ENCODE measurements at regions not wholly inside any gene's neighbourhood (a gene's known extent, or its start where the extent isn't known, plus 50 kb on each side); places are given as distances from the start of the nearest gene placed in this dataset.

DNA sequence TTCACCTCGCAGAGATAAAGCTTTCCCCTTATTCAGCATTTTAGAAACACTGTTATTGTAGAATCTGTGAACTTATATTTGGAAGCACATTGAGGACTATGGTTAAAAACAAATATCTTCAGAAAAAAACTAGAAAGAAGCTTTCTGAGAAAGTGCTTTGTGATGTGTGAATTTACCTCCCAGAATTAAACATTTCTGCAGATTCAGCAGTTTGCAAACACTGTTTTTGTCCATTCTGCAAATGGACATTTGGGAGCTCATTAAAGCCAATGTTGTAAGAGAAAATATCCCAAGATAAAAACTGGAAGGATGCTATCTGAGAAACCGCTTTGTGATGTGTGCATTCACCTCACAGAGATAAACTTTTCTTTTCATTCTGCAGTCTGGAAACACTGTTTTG is 272.7 kb downstream of the OR4A5 start:
- no peak overlapping the region for H3K4me2 ChIP-seq (ENCODE audit: insufficient read depth, insufficient read length, low read length)
- no peak overlapping the region for H2BK120ac ChIP-seq (ENCODE audit: low read depth, low read length, poor library complexity, severe bottlenecking)
- no peak for TF ChIP-seq CTCF (conservative IDR thresholded peaks at IDR 0.05)
- H4K8ac ChIP-seq (replicated peaks; ENCODE audit: insufficient read length, low read depth, low read length), result no peak overlapping the region
- no peak overlapping the region for H2AFZ ChIP-seq (ENCODE audit: low read length)
- H3K9me3 ChIP-seq (ENCODE audit: control insufficient read depth, low read depth, low read length), result peaks cover 97% of the 10 kb centered on the region
- H3K23ac ChIP-seq (ENCODE audit: insufficient read length, low read depth, low read length), result no peak overlapping the region
- H2BK5ac ChIP-seq (ENCODE audit: insufficient read length, low read length), result no peak overlapping the region
- H3K18ac ChIP-seq (ENCODE audit: insufficient read length, low read depth, low read length), result no peak overlapping the region
- no peak overlapping the region for H2BK12ac ChIP-seq (ENCODE audit: insufficient read length, low read depth, low read length)
- no peak overlapping the region for H4K5ac ChIP-seq (ENCODE audit: insufficient read length, low read depth, low read length)
- no peak overlapping the region for H2BK20ac ChIP-seq (ENCODE audit: low read depth, low read length, poor library complexity, severe bottlenecking)
- H3T11ph ChIP-seq (ENCODE audit: low read length), result no peak overlapping the region
- H3K56ac ChIP-seq (ENCODE audit: insufficient read length, low read depth, low read length), result no peak overlapping the region
- Mint-ChIP-seq H3K4me1 (no peaks in the 10 kb centered on the region), H3K27me3 (ENCODE audit: low read depth) (no peaks in the 10 kb centered on the region), H3K27ac (no peak overlapping the region), H3K4me3 (no peak overlapping the region), H3K36me3 (ENCODE audit: insufficient read depth in 1 of 3, low read depth in 3 of 3) (peaks cover 2 to 11% (median 4%) of the 10 kb centered on the region in 3 experiments; a peak in 6 of 7 replicates), H3K9me3 (peaks cover 98% of the 10 kb centered on the region in 2 experiments)
- H3K9ac ChIP-seq (ENCODE audit: extremely low read depth, insufficient read length, low read length), result no peak overlapping the region
- no peak overlapping the region for H3K4ac ChIP-seq (ENCODE audit: low read depth, low read length)
- no peak overlapping the region for H4K91ac ChIP-seq (ENCODE audit: insufficient read length, low read depth, low read length)
- no peak overlapping the region for H3K27ac ChIP-seq (ENCODE audit: insufficient read length, low read depth, low read length)
- no peaks in the 10 kb centered on the region for H3K23me2 ChIP-seq (ENCODE audit: insufficient read length, low read depth, low read length, poor library complexity, severe bottlenecking)
- H3K14ac ChIP-seq (ENCODE audit: insufficient read depth, low read length), result no peak overlapping the region
- no CpG with 5 or more reads among the region's 2 CpGs for WGBS (ENCODE audit: extremely low coverage, insufficient read length, low lambda C conversion rate)
- no peaks in the 10 kb centered on the region for H3K27me3 ChIP-seq (ENCODE audit: insufficient read depth, low read length)
- DNase-seq, result no peak
- H3K4me1 ChIP-seq (ENCODE audit: insufficient read depth, low read length), result no peaks in the 10 kb centered on the region
- no peaks in the 10 kb centered on the region for H4K20me1 ChIP-seq (ENCODE audit: control insufficient read depth, insufficient read depth, insufficient read length)
- no peaks in the 10 kb centered on the region for H3K79me2 ChIP-seq (ENCODE audit: insufficient read depth, low read length)
- H2BK15ac ChIP-seq (ENCODE audit: low read depth, low read length), result no peak overlapping the region
- H3K79me1 ChIP-seq (ENCODE audit: insufficient read depth, low read depth, low read length, poor library complexity, severe bottlenecking), result no peaks in the 10 kb centered on the region
- no peak overlapping the region for H2AK5ac ChIP-seq (ENCODE audit: insufficient read length, low read length)
